ENCODE measurements at regions not wholly inside any gene's neighbourhood (a gene's known extent, or its start where the extent isn't known, plus 50 kb on each side); places are given as distances from the start of the nearest gene placed in this dataset.

- TF ChIP-seq STAT1 (IDR thresholded peaks at IDR 0.05; ENCODE audit: unreplicated experiment) (no peak), EZH2 (IDR thresholded peaks at IDR 0.05; ENCODE audit: low read depth, unreplicated experiment) (no peak), EZH2phosphoT487 (IDR thresholded peaks at IDR 0.05; ENCODE audit: unreplicated experiment) (no peak), ZNF114 (CRISPR knock-in tag; IDR thresholded peaks at IDR 0.05) (no peak), ETS1 (IDR thresholded peaks at IDR 0.05) (no peak), ZNF331 (CRISPR knock-in tag; IDR thresholded peaks at IDR 0.05; ENCODE audit: low read depth) (no peak), NANOG (IDR thresholded peaks at IDR 0.05; ENCODE audit: borderline replicate concordance) (no peak), REST (IDR thresholded peaks at IDR 0.05; ENCODE audit: unreplicated experiment) (no peak), CREB1 (CRISPR knock-in tag; IDR thresholded peaks at IDR 0.05; ENCODE audit: low read depth) (no peak), POLR2AphosphoS5 (IDR thresholded peaks at IDR 0.05; ENCODE audit: low read depth) (no peak)
Measured at GRCh38 chr12:125606312-125606711, 541.1 kb downstream of the AACS start (continued).

GRCh38 chr12:125610292-125610691 lies 545.1 kb downstream of the AACS start:
- Histone ChIP-seq H3K4me3 (no peak overlapping the region), H3K36me3 (ENCODE audit: insufficient read depth) (no peaks in the 10 kb centered on the region), H3K4me2 (no peak overlapping the region), H4K20me1 (replicated peaks; ENCODE audit: insufficient read depth) (no peaks in the 10 kb centered on the region), H2AFZ (no peak overlapping the region), H3K27ac (ENCODE audit: low read depth) (no peak overlapping the region), H3K27me3 (ENCODE audit: insufficient read depth) (no peaks in the 10 kb centered on the region), H3K4me1 (ENCODE audit: insufficient read depth) (no peaks in the 10 kb centered on the region), H3F3A (replicated peaks; ENCODE audit: low read depth) (no peaks in the 10 kb centered on the region), H3K79me2 (replicated peaks; ENCODE audit: insufficient read depth) (no peaks in the 10 kb centered on the region), H3K9me2 (ENCODE audit: insufficient read depth) (no peaks in the 10 kb centered on the region)
- Mint-ChIP-seq H3K27me3 (ENCODE audit: insufficient read depth, low read depth, poor library complexity) (peaks cover 1% of the 10 kb centered on the region), H3K36me3 (ENCODE audit: low read depth) (peaks cover 4% of the 10 kb centered on the region; the same call in 2 of the 3 replicates), H3K4me3 (no peak overlapping the region), H3K27ac (no peak overlapping the region), H3K4me1 (peaks cover 4% of the 10 kb centered on the region; the same call in 1 of the 3 replicates), H3K9me3 (no peaks in the 10 kb centered on the region; the same call in 2 of the 3 replicates)
- ATAC-seq (no peak), DNase-seq (ENCODE audit: low spot score) (no peak)
- TF ChIP-seq ZNF462 (CRISPR knock-in tag; IDR thresholded peaks at IDR 0.05) (no peak), EZH2phosphoT487 (IDR thresholded peaks at IDR 0.05; ENCODE audit: unreplicated experiment) (no peak), ETS1 (IDR thresholded peaks at IDR 0.05) (no peak), NANOG (IDR thresholded peaks at IDR 0.05; ENCODE audit: borderline replicate concordance) (no peak), ZNF114 (CRISPR knock-in tag; IDR thresholded peaks at IDR 0.05) (no peak), POLR2AphosphoS5 (IDR thresholded peaks at IDR 0.05; ENCODE audit: low read depth) (no peak)
